Epithelial cell of proximal tubule (primary cell): ENCODE measurements at regions not wholly inside any gene's neighbourhood (a gene's known extent, or its start where the extent isn't known, plus 50 kb on each side); places are given as distances from the start of the nearest gene placed in this dataset.

Experiments
- DNase-seq: peaks from one replicate; pipeline ENCODE4 v3.0.0-alpha.2; 2011; ENCODE audit warnings: low read depth
- H3K4me3 ChIP-seq: 2 replicates; pipeline ENCODE4 v1.5.1; 2011; ENCODE audit warnings: low read depth, mild to moderate bottlenecking, low read length
- TF ChIP-seq, protein P1 (sequence below): conservative IDR thresholded peaks from 2 replicates; pipeline ENCODE4 v1.5.1; 2012; ENCODE audit warnings: low read depth, mild to moderate bottlenecking, low read length

DNA sequence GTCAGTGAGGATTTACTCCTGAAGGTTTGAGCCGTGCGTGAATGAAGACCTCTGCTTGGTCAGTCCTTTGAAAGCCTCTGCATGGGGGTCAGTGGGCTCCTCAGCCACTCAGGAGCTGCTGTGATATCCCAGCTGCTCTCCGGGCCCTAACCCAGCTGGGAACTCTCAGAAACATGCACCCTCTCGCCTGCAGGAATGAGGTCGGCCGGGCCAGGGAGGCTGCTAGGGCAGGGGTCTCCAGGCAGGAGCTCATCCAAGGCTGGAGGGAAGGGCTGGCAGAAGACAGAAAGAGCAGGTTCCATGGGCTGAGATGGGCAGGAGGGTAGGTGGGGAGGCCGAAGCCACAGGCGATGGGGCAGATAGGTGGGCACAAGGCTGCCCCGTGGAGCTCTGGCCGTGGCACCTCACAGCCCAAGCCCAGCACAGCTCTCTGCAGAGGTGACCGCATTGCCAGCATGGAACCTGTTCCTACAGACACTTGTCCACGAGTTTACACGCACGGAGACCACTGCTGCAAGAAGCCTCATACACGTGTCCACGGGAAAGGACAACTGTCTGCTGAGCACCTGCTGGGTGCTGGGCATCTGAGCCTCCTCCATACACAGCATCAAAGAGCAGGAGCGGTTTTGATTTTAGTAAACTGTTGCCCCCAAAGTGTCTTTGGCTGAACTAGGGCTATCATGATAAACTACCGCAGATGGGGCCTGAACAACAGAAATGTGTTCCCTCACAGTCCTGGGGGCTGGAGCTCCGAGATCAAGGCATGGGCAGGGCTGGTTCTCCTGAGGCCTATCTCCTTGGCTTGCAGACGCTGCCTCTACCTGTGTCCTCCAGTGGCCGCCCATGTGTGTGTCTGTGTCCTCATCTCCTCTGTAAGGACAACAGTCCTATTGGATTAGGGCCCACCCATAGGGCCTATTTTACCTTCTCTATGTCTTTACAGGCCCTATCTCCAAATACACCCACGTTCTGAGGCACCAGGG lies 85.2 kb upstream of the ADAMTS2 start:
- DNase-seq: no peak
- TF ChIP-seq, protein P1, sequence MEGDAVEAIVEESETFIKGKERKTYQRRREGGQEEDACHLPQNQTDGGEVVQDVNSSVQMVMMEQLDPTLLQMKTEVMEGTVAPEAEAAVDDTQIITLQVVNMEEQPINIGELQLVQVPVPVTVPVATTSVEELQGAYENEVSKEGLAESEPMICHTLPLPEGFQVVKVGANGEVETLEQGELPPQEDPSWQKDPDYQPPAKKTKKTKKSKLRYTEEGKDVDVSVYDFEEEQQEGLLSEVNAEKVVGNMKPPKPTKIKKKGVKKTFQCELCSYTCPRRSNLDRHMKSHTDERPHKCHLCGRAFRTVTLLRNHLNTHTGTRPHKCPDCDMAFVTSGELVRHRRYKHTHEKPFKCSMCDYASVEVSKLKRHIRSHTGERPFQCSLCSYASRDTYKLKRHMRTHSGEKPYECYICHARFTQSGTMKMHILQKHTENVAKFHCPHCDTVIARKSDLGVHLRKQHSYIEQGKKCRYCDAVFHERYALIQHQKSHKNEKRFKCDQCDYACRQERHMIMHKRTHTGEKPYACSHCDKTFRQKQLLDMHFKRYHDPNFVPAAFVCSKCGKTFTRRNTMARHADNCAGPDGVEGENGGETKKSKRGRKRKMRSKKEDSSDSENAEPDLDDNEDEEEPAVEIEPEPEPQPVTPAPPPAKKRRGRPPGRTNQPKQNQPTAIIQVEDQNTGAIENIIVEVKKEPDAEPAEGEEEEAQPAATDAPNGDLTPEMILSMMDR: no peak
- H3K4me3 ChIP-seq: no peak overlapping the region

DNA sequence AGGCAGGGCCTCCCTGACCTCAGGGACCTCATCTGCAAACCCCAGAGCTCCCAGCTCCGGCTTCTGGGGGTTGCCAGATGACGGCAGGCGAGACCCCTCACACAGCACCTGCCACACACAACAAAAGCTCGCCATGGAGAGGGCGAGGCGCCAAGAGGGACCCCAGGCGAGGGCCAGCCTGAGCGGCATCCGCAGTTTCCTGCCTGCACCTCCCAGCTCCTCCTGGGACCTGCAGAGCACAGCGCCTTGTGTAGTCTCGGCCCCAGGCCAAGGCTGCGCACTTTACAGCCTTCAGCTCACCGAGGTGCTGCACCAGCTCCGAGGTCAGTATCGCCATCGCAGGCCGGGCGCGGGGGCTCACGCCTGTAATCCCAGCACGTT lies 82.4 kb upstream of the ADAMTS2 start:
- DNase-seq: no peak
- TF ChIP-seq, protein P1: no peak
- H3K4me3 ChIP-seq: no peak overlapping the region

DNA sequence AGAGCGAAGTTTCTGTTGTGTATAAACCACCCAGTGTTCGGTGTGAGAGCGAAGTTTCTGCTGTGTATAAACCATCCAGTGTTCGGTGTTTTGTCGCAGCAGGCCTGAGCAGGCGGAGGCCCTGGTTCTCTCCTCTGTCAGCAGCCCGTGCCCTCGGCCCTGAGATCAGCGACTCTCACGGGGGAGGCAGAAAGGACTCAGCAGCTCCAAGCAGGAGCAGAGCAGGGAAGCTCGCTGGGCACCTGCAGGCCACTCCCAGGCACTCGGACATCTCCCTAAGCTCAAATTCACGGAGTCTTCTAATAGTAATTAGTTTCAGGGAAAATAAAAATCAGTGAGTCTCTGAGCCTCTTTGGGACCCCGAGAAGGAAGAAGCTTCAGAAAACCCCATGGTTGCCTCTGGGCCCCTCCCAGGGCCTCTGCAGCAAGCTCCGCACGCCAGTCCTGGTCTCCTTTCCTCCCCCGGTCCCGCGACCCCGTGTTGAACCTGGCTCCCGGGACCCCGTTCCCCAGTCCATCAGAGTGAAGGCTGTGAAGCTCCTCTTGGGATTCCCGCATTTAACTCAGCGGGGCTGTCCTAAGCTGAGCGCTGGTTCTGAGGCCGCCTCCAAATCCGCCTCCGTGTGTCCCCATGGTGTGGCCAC lies 81.9 kb upstream of the ADAMTS2 start:
- no peak for DNase-seq
- TF ChIP-seq, protein P1: no peak
- no peak overlapping the region for H3K4me3 ChIP-seq

DNA sequence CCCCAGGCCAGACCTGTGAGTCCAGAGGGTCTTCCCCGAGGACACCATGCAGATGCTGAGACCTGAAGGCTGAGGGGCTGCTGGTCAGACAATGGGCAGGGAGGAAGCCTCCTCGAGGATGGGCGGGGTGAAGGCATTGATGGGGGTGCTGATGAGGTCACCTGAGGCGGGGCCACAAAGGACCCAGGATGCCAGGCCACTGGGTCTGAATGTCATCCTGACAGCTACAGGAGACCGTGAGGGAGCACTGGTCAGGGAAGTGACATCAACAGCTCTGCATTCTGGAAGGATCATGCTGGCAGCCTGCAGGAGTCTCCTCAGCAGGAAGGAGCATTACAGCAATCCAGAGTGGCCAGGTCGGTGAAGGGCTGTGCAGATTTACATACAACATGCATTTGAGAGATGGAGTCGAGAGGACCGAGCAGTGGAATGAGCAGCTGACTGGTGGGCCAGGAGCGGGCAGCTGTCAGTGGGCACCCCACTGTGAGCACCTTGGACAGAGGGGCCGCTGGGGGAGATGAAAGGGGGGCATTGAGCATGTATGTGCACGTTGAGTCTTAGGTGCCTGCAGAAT lies 77.7 kb upstream of the ADAMTS2 start:
- TF ChIP-seq, protein P1: no peak
- DNase-seq: no peak
- no peak overlapping the region for H3K4me3 ChIP-seq

DNA sequence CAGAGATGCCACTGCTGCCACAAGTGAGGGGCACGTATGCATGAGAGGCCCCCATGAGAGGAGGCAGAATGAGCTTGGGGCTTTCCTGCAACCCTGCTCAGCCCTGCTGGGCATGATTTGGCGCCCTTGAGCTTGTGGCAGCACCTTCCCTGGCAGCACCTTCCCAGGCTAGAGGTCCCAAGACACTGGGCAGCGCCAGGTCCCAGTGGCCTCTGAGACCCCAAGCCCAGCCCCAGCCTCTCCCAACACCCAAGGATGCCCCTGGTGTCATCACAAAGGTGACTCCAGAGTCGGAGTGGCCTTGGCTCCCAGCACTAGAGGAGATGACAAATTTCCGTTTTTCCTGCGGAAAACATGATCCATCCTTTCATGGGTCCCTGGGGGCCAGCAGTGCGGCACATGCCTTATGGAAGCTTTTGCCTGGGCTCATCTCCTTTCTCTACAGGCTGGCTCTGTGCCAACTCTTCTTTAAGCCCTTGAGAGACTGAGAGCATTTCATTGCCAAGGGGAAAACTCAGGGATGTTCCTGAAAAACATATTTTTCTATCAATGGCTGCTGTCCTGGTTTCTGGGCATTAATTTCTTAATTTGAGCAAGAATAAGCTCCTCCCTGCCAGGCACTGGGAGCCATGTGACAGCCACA lies 77.1 kb upstream of the ADAMTS2 start:
- TF ChIP-seq, protein P1: no peak
- H3K4me3 ChIP-seq: no peak overlapping the region
- no peak for DNase-seq

DNA sequence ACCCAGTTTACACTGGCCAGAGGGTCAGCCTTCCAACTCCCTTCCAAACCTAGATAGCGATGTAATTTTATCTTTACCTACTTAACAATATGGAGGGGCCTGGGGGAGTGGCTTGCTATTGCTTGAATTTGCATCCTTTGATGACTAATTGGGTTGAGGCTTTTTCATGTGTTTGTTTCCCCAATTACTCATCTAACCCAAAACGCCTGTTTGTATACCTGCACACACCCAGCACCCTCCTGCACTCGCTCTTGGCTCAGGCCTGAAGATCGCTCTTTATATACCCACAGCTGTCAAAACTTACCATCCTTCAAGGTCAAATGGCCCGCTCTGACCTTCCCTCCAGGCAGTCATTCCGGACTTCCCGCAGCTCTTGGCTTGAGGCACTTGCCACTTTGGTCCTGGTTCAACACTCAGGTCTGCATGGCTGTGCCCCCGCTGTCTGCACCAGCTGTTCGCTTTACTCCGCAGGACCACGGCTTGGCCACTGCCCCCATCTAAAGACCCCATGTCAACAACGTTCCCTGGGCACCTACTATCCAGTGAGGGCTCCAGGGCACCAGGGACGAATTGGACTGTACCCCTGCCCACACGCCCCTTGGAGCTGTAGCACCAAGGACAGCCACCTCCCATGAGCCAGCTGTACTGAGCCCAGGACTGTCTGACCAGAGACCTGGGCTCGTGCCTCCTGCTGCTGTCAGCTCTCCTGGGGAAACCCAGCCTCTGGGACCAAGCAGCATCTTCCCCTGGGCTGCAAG lies 76.1 kb upstream of the ADAMTS2 start:
- no peak overlapping the region for H3K4me3 ChIP-seq
- TF ChIP-seq, protein P1: no peak
- no peak for DNase-seq
